ENCODE measurements at regions not wholly inside any gene's neighbourhood (a gene's known extent, or its start where the extent isn't known, plus 50 kb on each side); places are given as distances from the start of the nearest gene placed in this dataset.

GRCh38 chr2:201969241-201969937 is 64.3 kb upstream of the FZD7 start:
- DNase-seq (ENCODE audit: low spot score) = no peak

DNA sequence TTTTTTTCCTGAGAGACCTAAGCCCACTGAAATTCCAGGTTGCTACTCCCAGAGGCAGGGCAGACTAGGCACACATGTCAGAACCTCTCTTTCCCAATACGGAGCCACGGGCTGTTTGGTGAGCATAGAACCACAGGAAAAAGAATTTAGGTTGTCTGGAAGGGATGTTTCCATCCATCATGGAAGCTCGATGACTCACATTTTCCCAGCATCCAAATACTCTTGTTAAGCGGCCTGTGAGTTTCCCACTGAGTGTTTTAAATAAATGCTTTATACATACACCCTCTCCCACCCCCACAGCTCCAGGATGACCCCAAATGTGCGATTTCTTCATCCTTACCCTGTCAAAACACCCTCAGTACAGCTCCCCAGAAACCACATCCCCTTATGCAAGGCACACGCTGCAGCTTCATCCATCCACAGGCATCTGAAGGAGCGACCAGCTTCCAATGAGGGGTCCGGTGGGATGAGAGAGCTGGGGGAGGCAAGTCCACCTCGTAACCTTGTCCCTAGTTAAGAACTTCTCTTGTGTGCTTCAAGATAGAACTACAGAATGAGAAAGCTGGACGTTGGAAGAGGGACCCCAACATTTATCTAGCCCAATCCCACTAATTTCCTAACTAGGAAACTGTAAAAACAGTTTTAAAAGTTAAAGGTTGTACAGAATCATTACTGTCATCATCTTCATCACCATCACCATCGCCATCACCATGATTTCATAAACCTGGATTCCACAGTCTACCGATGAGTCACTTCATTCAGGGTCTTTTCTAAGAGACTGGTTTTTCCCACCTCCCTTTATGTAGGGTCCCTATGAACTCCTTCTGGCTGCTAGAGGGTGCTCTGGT is 63.5 kb upstream of the FZD7 start:
- DNase-seq (ENCODE audit: low spot score) = no peak

- DNase-seq (ENCODE audit: low spot score) = no peak
Measured at GRCh38 chr2:201970786-201971108, 62.9 kb upstream of the FZD7 start.

GRCh38 chr2:201971531-201972228 is 62.0 kb upstream of the FZD7 start:
- DNase-seq (ENCODE audit: low spot score) = no peak

DNA sequence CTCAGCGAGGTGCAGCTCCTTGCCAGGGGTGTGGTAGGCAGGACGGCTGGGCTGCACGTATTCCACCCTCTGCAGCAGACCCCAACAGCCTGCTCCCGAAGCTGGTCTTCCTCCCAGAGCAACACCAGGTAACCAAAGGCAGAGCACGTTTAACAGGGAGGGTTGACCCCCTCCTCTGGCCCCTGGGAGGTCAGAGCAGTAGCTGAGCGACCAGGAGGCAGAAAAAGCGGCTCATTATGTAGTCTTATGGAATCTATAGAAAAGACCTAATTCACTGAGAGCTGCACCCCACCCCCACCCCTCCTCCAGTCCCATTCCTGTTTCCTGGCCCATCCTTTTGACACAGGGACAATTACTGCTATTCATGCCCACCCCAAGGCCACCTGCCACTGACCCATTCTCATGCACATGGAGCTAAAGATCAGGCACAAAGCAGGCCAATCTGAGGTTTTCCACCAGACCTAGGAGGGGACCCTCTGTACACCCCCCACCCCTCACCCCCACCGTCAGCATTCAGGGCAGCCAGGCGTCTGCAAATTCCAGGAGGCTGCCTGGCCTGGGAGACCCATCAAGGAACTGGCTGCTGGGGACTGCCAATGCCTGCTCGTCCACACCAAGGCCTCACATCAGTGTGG is 60.9 kb upstream of the FZD7 start:
- no peak for DNase-seq (ENCODE audit: low spot score)

DNA sequence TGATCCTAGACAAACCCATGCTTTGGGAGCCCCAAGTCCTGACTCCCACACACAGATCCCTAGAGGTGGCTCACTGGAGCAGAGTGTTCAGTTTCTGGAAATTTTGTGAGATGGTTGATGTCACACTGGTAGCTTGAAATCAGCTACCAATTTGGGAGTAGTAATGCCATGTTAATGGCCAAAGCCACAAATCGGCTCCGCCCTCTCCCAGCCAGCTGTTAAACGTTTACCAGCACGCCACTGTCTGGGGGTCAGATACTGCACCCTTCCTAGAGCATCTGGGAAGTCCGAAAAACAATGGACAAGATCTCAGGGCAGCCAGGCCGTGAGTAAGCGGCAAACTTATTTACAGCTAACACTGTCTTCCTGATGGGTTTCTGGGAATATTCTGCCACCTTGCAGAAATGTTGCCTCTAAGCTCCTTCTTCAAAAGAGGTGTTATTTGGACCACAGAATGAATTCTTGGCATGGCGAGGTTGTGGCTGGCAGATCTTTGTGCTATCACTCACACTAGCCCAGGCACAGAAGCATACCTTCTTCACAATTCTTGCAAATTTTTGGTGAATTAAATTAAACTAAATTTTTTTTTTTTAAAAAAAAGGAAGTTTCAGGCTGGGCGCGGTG is 60.2 kb upstream of the FZD7 start:
- DNase-seq (ENCODE audit: low spot score) = no peak

- no peak for DNase-seq (ENCODE audit: low spot score)
Measured at GRCh38 chr2:201974171-201975100, 59.2 kb upstream of the FZD7 start.

DNA sequence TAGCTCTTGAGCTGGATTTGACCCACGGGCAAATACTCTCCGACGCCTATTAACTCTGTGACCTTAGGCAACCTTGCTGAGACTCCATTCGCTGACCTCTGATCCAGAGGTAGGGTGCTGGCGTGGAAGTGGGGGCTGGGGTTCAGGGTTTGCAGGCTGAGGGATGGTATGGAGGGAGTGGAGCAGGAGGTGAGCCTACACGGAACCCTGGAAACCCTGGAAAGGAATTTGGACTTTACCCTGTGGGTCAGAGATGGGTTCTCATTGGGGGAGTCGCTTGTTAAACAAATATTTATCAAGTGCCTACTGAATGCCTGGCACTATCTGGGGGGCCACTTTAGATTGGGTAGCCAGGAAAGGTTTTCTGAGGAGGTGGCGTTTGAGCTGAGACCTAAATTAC is 58.2 kb upstream of the FZD7 start:
- DNase-seq (ENCODE audit: low spot score) = peak; percentile 8

- no peak for DNase-seq (ENCODE audit: low spot score)
Measured at GRCh38 chr2:201975964-201976612, 57.6 kb upstream of the FZD7 start.

- DNase-seq (ENCODE audit: low spot score) = no peak
Measured at GRCh38 chr2:201977651-201978050, 56.0 kb upstream of the FZD7 start.

GRCh38 chr2:201978333-201978732 is 55.3 kb upstream of the FZD7 start:
- no peak for DNase-seq (ENCODE audit: low spot score)

- DNase-seq (ENCODE audit: low spot score) = no peak
Measured at GRCh38 chr2:201978986-201979385, 54.7 kb upstream of the FZD7 start.

DNA sequence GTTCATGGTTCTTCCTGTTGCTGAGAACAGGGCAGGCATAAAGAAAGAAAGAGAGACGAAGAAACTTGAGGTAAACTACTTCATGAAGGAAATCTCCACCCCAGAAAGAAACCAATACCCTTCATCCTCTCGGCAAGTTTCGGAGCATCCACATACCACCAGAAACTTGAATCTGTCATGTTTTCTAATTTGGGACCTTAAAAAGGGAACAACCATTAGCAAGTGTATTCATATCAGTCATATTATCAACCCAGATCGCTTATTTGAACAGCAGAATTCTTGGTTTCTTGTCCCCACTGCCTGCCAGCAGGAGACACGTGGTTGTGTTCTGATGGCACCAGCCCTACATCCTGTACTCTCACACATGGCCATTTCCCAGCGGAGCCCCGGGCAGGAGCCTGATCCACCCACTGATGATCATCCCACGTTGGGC is 53.2 kb upstream of the FZD7 start:
- DNase-seq (ENCODE audit: low spot score) = no peak

DNA sequence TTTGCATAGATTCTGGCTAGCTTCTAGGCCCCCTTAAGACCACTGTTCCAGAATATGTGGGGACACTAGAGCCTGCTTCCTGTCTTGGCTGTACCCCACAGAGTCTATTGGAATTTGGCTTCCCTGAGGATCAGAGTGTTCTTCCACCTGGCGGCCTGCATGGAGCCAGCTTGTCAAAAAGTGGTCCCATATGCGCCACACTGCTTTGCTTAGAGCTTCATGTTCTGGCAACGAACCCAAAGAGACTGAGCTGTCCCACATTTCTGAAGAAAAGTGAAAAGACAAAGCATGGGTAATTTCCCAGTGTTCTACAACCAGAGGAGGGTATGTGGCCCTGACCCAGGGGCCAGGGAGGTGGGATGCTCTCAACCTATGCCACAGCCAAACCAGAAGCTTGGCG is 52.7 kb upstream of the FZD7 start:
- no peak for DNase-seq (ENCODE audit: low spot score)

GRCh38 chr2:201983174-201983573 is 50.5 kb upstream of the FZD7 start:
- DNase-seq (ENCODE audit: low spot score) = no peak

DNA sequence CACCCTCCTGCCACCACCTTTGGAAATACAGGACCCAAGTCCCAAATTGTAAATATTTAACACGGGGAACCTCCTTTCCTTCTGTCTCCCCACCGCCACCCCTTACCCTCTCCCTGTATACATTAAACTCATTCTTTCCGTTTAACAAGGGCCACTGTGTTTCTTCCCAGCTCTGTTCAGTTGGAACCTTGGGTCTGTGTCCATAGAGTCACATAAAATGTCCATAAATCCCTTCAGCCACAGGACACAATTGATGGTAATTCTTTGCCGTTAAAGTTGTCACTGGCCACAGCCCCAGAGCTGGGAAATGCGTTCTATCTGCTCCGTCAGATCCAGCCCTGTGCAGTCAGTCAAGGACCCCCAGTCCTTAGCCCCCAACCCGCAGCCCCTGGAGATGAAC is 49.9 kb upstream of the FZD7 start:
- no peak for DNase-seq (ENCODE audit: low spot score)

Data from LoVo (cell line).